GM12865 (cell line): ENCODE measurements at regions not wholly inside any gene's neighbourhood (a gene's known extent, or its start where the extent isn't known, plus 50 kb on each side); places are given as distances from the start of the nearest gene placed in this dataset.

Experiments used
- DNase-seq: peaks from one replicate; pipeline ENCODE4 v3.0.0; 2010; ENCODE audit warnings: low read depth
- H3K4me3 ChIP-seq: 2 replicates; pipeline ENCODE4 v1.5.1; 2011; ENCODE audit warnings: mild to moderate bottlenecking, low read depth, low read length, control low read depth
- CTCF ChIP-seq: IDR thresholded peaks from 2 replicates; pipeline ENCODE4 v1.5.1; 2011; ENCODE audit warnings: low read length, control low read depth, low read depth, inconsistent platforms; ENCODE audit not compliant: insufficient read depth; ENCODE audit errors: missing control alignments

DNA sequence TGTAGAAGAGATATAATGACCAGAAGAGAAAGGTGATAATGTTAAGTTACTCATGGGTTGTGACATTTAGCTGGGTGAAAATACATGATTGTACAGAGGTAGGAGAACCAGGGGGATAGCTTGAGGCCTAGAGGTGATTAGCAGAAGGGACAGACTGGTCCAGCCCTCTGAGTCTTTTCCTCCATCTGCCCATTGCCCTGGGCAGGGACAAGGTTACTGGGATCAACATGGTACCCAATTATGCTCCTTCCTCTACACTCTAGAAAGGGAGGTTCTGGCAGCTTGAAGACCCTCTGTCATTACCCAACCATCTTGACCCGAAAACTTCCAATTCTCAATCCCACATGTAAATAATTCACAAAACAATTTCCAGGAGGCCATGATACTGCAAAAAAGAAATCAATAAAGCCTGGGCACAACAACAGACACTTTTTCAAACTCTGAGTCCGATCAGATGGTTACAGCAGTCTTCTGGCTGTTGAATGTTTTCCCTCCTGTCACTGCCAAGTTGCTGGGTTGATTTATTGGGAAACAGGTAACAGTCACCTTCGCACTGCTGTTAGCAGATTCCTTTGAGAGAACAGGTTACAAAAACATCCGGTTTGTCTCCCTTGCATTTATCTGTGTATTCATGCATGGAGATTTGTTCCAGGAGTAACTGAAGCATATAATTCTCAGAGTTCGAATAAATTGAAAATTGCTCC is 239.1 kb upstream of the HTR2A start:
- no peak for TF ChIP-seq CTCF
- H3K4me3 ChIP-seq, result no peak overlapping the region
- no peak for DNase-seq

DNA sequence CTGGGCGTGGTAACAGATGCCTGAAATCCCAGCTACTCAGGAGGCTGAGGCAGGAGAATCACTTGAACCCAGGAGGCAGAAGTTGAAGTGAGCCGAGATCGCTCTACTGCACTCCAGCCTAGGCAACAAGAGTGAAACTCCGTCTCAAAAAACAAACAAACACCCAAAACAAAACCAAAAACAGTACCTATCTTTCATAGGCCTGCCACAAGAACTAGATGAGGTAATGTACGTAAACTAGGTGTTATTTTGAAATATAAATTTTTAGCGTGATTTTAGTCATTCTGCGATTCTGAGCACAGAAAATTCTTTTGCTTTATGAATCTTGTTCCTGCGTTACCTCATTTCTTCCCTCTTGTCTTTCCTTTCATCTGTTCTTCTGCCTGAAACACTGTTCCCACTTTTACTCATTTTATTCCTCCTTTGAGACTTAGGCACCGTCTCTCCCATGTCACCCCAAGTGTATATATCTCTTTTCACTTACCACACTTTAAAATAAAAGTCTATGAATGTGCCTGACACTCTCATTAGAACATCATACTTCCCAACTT is 238.2 kb upstream of the HTR2A start:
- TF ChIP-seq CTCF, result no peak
- DNase-seq, result peak; percentile 57
- no peak overlapping the region for H3K4me3 ChIP-seq

DNA sequence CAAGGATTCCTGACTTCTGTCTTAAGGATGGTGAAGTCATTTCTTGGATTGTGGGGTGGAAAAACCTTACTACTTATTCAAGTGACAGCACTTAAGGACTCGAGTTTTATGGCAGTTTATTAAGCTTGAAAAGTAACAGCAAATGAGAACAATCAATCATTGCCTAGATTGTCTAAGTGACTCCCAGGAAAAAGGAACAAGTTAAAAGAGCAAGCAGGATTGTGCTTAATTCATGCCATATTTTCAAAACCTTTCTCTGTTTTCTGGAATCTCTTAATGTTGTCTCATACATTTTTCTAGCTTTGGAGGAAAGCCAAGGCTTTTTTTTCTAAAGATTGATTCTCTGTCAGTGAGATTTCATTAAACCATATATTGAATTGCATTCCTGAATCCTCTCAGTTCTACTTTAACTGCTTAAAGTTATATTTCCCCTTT is 236.2 kb upstream of the HTR2A start:
- no peak overlapping the region for H3K4me3 ChIP-seq
- no peak for TF ChIP-seq CTCF
- no peak for DNase-seq

GRCh38 chr13:47129461-47129860 is 232.6 kb upstream of the HTR2A start:
- no peak for TF ChIP-seq CTCF
- no peak for DNase-seq
- H3K4me3 ChIP-seq, result no peak overlapping the region

DNA sequence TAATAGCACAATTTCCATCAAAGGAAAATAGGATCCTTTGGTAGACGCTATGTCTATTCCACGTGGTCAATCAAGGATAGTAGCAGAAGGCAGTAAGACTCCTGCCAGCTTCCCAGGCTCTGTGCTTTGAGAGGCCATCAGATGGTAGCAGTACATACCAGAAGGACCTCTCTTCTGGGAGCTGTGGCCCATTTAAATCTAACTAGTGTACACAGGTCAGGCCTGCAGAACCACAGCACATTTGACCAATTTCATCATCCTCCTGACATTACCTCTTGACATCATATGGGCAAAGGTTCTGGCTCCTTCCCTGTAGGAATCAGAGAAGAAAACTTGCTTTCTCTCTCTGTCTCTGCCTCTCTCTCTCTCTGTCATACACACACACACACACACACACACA is 229.6 kb upstream of the HTR2A start:
- peak; percentile 14 for TF ChIP-seq CTCF
- H3K4me3 ChIP-seq, result no peak overlapping the region
- DNase-seq, result peak; percentile 35

GRCh38 chr13:47121092-47121763 is 224.4 kb upstream of the HTR2A start:
- DNase-seq, result no peak
- no peak overlapping the region for H3K4me3 ChIP-seq
- TF ChIP-seq CTCF, result no peak
